Activated T-cell treated with anti-CD3 and anti-CD28 coated beads for 1 hour (primary cell): ENCODE measurements at regions not wholly inside any gene's neighbourhood (a gene's known extent, or its start where the extent isn't known, plus 50 kb on each side); places are given as distances from the start of the nearest gene placed in this dataset.

ENCODE experiments used
- DNase-seq: peaks from one replicate; pipeline ENCODE4 v3.0.0-alpha.2; 2020; ENCODE audit warnings: low read depth

DNA sequence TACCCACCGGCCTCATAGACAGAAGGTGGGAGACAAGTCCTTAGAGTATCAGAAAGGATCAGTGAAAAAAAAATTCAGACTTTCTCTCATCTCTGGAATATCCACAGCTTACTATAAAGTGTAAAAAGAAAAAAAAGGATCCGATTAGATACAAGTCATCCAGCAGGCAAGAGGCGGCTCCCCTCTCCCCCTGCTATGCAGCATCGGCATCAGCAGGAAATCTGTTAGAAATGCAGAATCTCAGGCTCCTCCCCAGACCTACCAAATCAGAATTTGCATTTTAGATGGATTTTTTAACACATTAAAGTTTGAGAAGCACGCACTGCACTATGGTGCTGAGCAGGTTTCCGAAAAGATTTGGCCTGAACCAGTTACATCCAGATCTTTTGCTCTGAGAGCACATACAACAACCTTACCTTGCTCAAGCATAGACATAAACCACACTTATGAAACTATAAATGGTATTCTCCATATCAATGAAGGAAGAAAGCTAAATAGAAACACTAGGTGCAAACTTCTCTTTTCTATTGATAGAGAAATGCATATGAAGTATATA lies 117.0 kb upstream of the POU3F2 start:
- DNase-seq: no peak

GRCh38 chr6:98717988-98718387 lies 116.4 kb upstream of the POU3F2 start:
- no peak for DNase-seq

DNA sequence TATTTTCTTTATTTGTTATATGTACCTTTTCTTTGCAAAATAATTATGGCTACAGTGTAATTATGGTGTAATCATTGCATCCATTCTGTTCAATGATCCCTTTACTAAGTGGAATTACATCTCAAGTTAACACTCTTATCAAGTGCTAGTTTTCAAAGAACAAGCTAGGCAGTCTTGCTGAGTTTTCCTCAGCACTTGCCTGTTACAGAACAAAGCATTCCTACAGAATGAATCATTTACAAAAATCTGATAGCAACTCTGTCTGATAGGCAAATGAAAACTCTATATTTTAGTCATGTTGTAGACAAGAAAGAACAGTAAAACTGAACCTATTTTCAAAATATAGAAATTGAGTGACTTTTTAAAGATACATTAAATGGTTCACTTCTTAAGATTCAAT lies 109.8 kb upstream of the POU3F2 start:
- DNase-seq: no peak

DNA sequence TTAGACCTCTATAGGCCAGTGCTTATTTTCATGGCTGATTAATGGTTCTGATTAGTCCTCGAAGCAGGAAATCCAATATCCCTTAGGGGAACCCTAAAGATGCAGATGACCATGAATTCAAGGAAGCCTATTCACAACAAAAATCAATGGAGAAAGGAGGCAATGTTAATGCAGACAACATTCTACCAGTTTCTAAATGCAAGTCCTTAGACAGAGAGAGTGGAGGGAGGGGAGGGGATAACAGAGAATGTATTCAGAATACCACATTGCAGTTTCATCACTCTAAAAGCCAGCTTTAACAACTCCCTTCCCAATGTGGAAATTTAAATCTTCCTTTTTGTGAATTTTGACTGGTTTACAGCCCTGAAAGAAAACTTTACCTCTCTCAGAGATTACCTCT lies 87.1 kb upstream of the POU3F2 start:
- DNase-seq: no peak

GRCh38 chr6:98747960-98748359 lies 86.4 kb upstream of the POU3F2 start:
- DNase-seq: no peak

- no peak for DNase-seq
These were observed 74.9 kb upstream of the POU3F2 start for GRCh38 chr6:98759459-98759858.

DNA sequence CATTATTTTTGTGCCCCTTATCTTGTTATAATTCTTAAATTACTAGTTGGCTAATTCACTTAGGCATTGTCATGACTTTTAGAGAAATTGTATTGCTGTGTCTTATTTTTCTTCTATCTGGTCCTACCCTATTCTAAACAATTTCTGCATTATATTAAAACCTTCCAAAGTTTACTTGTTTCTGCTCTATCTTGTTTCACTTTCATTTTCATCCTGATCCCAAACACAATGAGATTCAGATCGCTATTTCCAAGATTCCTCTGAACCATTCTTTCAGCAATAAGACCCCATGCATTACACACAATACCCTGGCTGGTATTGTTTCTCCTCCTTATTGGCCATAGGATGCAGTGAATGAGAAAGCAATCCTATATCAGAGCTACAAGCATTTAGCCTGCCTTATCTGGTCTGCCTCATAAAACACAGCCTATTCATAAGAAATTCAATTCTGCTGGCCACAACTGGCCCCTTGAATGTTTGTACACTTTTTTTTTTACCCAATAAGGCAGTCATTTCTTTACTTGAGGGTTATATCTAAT lies 69.9 kb upstream of the POU3F2 start:
- no peak for DNase-seq

DNA sequence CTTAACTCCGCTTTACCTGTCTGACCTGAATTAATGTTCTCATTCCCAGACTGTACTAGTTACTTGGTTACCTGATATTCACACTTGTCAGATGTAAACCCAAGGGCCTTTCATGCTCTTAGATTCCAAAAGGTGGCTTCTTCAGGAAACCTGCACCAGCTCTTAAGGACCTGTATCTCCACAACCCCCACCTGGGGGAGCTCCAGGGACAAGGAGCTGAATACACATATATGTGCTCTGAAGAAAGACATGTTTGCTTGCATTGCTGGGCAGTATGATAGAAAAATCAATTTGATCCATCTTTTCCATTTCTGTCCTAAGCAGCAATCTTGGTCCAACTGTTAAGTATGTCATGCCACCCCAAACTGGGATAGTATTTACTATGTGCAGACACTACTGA lies 64.8 kb upstream of the POU3F2 start:
- DNase-seq: no peak

DNA sequence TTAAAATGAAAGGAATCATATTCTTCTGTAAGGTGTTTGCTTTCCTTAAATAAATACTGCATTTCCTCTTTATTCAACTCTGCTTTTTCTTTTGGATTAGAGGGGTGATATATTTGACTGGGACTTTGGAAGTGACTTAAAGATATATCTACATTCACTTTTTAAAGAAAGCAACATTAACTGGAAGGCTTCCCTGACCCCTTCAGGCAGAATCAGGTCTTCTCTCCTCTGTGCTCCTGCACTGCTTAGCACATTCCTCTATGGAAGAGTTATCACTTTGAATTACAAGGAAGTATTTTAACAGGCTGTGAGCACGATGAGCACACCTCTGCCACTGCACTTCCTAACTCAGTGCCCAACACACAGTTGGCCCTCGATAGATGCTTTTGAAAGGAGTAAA lies 59.2 kb upstream of the POU3F2 start:
- DNase-seq: no peak

GRCh38 chr6:98777762-98778161 lies 56.6 kb upstream of the POU3F2 start:
- no peak for DNase-seq

DNA sequence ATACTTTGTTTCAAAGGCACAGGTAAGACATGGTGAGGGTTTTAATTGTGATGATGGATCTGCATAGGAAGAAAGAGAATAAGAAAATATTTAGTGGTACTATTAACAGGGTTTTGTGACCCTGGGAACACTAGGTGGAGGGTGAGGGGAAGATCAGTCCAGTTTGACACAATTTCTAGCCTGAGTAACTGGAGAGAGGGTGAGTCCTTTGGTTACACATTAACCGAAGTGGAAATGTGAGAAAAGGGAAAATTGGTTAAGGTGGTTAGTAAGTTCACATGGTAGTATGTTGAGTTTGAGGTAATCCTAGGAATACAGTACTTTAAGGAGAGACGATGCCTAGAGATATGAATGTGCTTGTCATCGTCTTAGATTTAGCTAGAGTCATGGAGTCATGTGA lies 54.8 kb upstream of the POU3F2 start:
- DNase-seq: no peak

DNA sequence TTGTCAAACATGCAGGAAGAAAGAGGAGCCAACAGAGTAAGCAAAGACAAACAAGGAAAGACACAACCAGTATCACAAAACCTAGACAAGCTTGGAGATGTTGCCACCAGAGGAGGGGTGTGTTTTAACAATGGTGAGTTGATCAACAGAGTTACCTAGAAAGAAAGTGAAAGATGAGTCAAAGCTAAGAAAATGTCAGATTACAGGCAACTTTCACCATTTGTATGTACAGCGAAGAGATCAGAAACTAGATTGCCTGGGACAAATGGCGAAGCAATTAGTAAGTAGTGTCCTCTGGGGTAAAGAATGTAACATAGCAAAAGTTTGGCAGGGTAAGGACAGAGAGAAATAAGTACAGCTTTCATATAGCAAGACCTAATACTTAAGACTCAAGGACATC lies 51.6 kb upstream of the POU3F2 start:
- no peak for DNase-seq

- DNase-seq: no peak
These were observed 50.8 kb upstream of the POU3F2 start for GRCh38 chr6:98783578-98783977.
